NCI-H2196 (cell line): ENCODE measurements at regions not wholly inside any gene's neighbourhood (a gene's known extent, or its start where the extent isn't known, plus 50 kb on each side); places are given as distances from the start of the nearest gene placed in this dataset.

Experiments
- DNase-seq: peaks from one replicate; lab custom pipeline; 2025; ENCODE audit not compliant: unreplicated experiment; lab: John Stamatoyannopoulos, UW

DNA sequence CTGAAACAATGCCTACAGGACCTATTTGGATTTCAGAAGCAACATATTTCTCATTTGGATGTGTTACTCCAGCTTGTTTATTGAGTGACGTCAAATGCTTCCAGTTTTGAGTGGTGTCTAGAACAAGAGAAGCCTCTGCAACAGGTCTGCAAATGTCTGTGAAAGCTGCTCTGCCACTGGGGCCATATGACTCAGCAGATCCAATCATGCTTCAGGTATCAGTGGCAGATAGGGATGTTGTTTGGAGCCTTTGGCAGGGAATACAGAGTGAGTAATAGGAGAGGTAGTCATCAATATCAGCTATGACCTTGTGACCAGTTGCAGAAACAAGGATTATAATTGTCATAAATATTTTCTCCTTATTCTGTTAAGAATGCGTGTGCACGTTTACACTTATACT, 141.1 kb upstream of the ZXDA start:
- no peak for DNase-seq

DNA sequence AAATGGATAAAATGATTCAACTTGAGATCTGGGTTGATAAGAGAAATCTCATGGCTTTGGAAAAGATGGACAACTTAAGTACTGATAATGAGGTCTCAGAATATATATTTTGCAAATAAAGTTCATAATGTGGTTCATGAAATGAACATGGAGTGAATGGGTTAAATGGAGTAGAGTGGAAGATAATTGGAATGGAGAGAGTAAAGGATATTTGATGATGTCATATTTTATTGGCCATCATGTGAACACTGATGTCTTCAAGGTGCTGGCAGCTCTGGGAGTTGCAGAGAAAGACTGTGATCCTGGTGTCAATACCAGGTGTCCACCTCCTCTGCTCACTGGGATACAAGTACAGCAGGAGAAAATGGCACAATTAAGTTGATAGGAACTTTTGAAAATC, 133.9 kb upstream of the ZXDA start:
- DNase-seq: no peak

- DNase-seq: peak; percentile 6
Observed at GRCh38 chrX:58025979-58026378, 115.7 kb upstream of the ZXDA start.

- no peak for DNase-seq
Observed at GRCh38 chrX:57985951-57986350, 75.7 kb upstream of the ZXDA start.

- no peak for DNase-seq
Observed at GRCh38 chrX:57984620-57985019, 74.4 kb upstream of the ZXDA start.

DNA sequence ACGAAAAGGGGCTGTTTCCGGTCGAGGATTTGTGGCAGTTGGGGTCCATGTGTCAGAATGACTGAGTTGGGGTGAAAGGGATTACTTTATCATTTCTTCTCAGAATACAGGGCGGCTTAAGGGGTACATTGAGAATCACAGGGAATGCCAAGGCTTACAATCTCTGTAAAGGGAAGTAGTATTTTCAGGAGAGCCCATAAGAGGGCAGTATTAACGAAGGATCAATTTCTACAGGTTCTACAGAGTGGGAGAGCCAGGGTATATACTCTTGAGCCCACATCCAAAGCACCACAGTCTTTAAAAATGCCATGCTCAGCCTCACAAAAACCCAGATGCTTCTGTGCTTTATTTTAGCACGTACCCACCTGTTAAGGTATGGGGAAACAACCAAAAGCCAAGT, 67.7 kb upstream of the ZXDA start:
- DNase-seq: no peak

DNA sequence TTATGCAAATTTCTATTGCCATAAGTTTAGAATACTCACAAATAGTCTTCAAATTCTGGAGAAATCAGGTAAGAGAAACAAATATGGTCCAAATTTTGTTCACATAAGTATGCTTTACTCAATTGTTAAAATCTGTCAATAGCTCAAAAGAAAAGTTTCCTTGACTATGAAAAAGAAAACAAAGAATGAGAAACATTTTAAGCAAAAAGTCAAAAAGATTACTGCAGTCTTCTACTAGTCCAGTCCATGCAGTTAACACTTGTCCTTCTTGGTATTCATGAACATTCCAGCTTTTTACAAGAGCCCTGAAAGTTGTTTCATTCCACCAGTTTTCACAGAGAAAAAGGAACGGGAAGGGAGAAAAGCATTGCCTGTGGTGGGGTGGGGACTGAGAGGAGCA, 54.7 kb upstream of the ZXDA start:
- no peak for DNase-seq
